Cardiac muscle cell (in vitro differentiated cells and primary cell): ENCODE measurements at regions not wholly inside any gene's neighbourhood (a gene's known extent, or its start where the extent isn't known, plus 50 kb on each side); places are given as distances from the start of the nearest gene placed in this dataset.

Experiments
- DNase-seq, 2 donors: peaks; one replicate each; pipeline versions ENCODE4 v3.0.0 to v3.0.0-alpha.2; 2010 to 2017; ENCODE audit warnings: low read depth in 1 of 2, low spot score in 1 of 2
- H3K27ac ChIP-seq: fragments of 200-600 bp; sonication (generic); 2 replicates; pipeline ENCODE4 v1.5.1; 2016
- H3K27me3 ChIP-seq: fragments of 200-600 bp; sonication (generic); 2 replicates; pipeline ENCODE4 v1.6.0; 2016; ENCODE audit warnings: control low read depth
- H3K36me3 ChIP-seq: fragments of 200-600 bp; sonication (generic); 2 replicates; pipeline ENCODE4 v1.5.1; 2016; ENCODE audit warnings: control low read depth
- H3K4me1 ChIP-seq: fragments of 200-600 bp; sonication (generic); 2 replicates; pipeline ENCODE4 v1.8.1; 2017; ENCODE audit warnings: low read depth, mild to moderate bottlenecking, mixed run types
- H3K4me3 ChIP-seq: fragments of 200-600 bp; sonication (generic); 2 replicates; pipeline ENCODE4 v1.5.1; 2016; ENCODE audit warnings: mild to moderate bottlenecking
- H3K9me3 ChIP-seq: fragments of 200-600 bp; sonication (generic); 2 replicates; pipeline ENCODE4 v1.5.1; 2017; ENCODE audit warnings: low read depth, mild to moderate bottlenecking, control low read depth
- TF ChIP-seq, protein P1 (sequence below): IDR thresholded peaks from 2 replicates; pipeline ENCODE4 v1.5.1; 2012; ENCODE audit warnings: low read depth, mild to moderate bottlenecking, low read length

- no peak for DNase-seq
These were observed 413.7 kb downstream of the SETD4 start for GRCh38 chr21:35646606-35647005.

GRCh38 chr21:35645991-35646390, 414.3 kb downstream of the SETD4 start:
- TF ChIP-seq, protein P1, sequence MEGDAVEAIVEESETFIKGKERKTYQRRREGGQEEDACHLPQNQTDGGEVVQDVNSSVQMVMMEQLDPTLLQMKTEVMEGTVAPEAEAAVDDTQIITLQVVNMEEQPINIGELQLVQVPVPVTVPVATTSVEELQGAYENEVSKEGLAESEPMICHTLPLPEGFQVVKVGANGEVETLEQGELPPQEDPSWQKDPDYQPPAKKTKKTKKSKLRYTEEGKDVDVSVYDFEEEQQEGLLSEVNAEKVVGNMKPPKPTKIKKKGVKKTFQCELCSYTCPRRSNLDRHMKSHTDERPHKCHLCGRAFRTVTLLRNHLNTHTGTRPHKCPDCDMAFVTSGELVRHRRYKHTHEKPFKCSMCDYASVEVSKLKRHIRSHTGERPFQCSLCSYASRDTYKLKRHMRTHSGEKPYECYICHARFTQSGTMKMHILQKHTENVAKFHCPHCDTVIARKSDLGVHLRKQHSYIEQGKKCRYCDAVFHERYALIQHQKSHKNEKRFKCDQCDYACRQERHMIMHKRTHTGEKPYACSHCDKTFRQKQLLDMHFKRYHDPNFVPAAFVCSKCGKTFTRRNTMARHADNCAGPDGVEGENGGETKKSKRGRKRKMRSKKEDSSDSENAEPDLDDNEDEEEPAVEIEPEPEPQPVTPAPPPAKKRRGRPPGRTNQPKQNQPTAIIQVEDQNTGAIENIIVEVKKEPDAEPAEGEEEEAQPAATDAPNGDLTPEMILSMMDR = no peak
- Histone ChIP-seq H3K27ac (no peak overlapping the region), H3K27me3 (peaks cover 5% of the 10 kb centered on the region), H3K4me1 (no peaks in the 10 kb centered on the region), H3K9me3 (no peaks in the 10 kb centered on the region), H3K4me3 (no peak overlapping the region), H3K36me3 (no peaks in the 10 kb centered on the region)
- no peak for DNase-seq

More at GRCh38 chr21:35646606-35647005, 413.7 kb downstream of the SETD4 start:
- no peak overlapping the region for H3K27ac ChIP-seq
- H3K4me3 ChIP-seq = no peak overlapping the region
- H3K9me3 ChIP-seq = no peaks in the 10 kb centered on the region
- H3K36me3 ChIP-seq = no peaks in the 10 kb centered on the region
- no peaks in the 10 kb centered on the region for H3K4me1 ChIP-seq
- peaks cover 7% of the 10 kb centered on the region for H3K27me3 ChIP-seq
- TF ChIP-seq, protein P1 = no peak

- DNase-seq = no peak
- peaks cover 5% of the 10 kb centered on the region for H3K27me3 ChIP-seq
- no peak overlapping the region for H3K4me3 ChIP-seq
- H3K9me3 ChIP-seq = no peaks in the 10 kb centered on the region
- H3K4me1 ChIP-seq = no peaks in the 10 kb centered on the region
- H3K36me3 ChIP-seq = no peaks in the 10 kb centered on the region
- no peak overlapping the region for H3K27ac ChIP-seq
- TF ChIP-seq, protein P1 = no peak
These were observed 415.8 kb downstream of the SETD4 start for GRCh38 chr21:35644523-35644922.

DNA sequence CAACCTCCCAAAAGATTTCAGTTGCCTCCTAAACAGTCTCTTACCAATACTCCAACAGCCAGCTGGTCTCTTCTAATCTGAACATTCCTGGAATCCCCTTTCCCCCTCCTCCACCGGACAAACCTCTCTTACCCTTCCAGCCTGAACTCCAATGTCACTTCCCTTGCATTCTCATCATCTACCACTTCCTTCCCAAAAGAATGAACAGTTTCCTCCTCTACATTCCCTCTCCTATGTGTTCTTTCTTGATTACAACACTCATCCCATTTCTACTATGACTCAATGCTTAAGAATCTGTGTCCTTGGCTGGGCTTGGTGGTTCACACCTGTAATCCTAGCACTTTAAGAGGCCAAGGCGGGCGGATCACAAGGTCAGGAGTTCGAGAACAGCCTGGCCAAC, 417.1 kb downstream of the SETD4 start:
- no peaks in the 10 kb centered on the region for H3K9me3 ChIP-seq
- TF ChIP-seq, protein P1 = no peak
- H3K27me3 ChIP-seq = peaks cover 5% of the 10 kb centered on the region
- no peak overlapping the region for H3K27ac ChIP-seq
- no peak overlapping the region for H3K4me3 ChIP-seq
- peak in 1 of 2 donors; percentile 60 for DNase-seq
- no peaks in the 10 kb centered on the region for H3K36me3 ChIP-seq
- no peaks in the 10 kb centered on the region for H3K4me1 ChIP-seq

DNA sequence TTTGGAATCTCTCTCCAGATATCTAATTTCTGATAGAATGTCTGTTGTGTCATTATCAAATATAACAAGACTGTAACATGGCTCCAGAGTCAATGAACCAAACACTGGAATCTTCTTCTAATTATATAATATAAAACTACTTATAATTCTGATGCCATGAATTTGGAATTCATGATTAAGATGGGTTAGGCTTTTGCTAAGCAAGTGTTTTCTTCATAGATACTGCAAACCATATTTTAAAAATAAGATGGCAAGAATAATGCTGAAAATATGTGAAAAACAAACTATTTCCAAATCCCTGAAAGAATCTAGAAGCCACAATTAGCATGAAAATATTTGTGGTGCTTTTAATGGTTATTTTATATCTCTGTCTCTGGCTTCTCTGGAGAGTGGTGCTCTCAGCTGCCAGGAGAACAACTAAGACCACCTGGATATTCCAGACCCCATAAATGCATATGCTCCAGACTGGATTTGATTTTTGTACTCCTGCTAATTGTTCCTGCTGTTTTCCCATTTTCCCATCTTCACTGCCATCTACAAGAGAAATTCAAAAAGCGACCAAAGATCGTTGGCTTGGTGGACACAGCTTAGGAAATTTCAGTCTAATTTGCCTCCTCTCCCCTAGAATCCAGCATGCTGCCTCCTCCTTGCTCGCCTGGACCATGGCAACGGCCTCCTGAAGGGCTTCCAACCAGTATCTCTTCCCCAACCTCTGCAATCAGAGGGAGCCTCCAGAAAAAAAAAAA, 418.9 kb downstream of the SETD4 start:
- Histone ChIP-seq H3K4me1 (no peaks in the 10 kb centered on the region), H3K9me3 (no peaks in the 10 kb centered on the region), H3K27ac (no peak overlapping the region), H3K36me3 (no peaks in the 10 kb centered on the region), H3K27me3 (peaks cover 5% of the 10 kb centered on the region), H3K4me3 (no peak overlapping the region)
- TF ChIP-seq, protein P1 = no peak
- no peak for DNase-seq
